CD14-positive monocyte (primary cell): ENCODE measurements at regions not wholly inside any gene's neighbourhood (a gene's known extent, or its start where the extent isn't known, plus 50 kb on each side); places are given as distances from the start of the nearest gene placed in this dataset.

ENCODE experiments used
- DNase-seq, 3 donors: peaks; one replicate each; pipeline ENCODE4 v3.0.0-alpha.2; 2011 to 2022
- H2AFZ ChIP-seq: 2 replicates; pipeline ENCODE4 v1.6.0; 2012; ENCODE audit warnings: mild to moderate bottlenecking, low read depth, low read length, inconsistent platforms; ENCODE audit not compliant: insufficient read depth, poor library complexity, severe bottlenecking
- H3K27ac ChIP-seq, 2 donors: 1 replicate in 1 of 2; 2 replicates in 1 of 2; pipeline ENCODE4 v1.5.1; 2012 to 2013; ENCODE audit warnings: low read length in 2 of 2, control low read depth in 1 of 2, inconsistent platforms in 1 of 2, low read depth in 1 of 2, mild to moderate bottlenecking in 1 of 2
- H3K27me3 ChIP-seq, 2 donors: one replicate each; pipeline versions ENCODE4 v1.6.0 to v1.6.1; 2011 to 2013; ENCODE audit warnings: low read length in 2 of 2; ENCODE audit not compliant: control insufficient read depth in 2 of 2, insufficient read depth in 2 of 2
- H3K36me3 ChIP-seq, 2 donors: replicated peaks in 1 of 2; 1 replicate in 1 of 2; 2 replicates in 1 of 2; pipeline versions ENCODE4 v1.5.1 to v1.6.1; 2012 to 2013; ENCODE audit warnings: low read length in 2 of 2, control low read depth in 1 of 2, inconsistent platforms in 1 of 2, mild to moderate bottlenecking in 1 of 2; ENCODE audit not compliant: insufficient read depth in 2 of 2, control insufficient read depth in 1 of 2
- H3K4me1 ChIP-seq, 2 donors: 1 replicate in 1 of 2; 2 replicates in 1 of 2; pipeline versions ENCODE4 v1.5.1 to v1.6.1; 2012 to 2013; ENCODE audit warnings: low read length in 2 of 2, control low read depth in 1 of 2, inconsistent platforms in 1 of 2, mild to moderate bottlenecking in 1 of 2, moderate library complexity in 1 of 2; ENCODE audit not compliant: insufficient read depth in 2 of 2, control insufficient read depth in 1 of 2
- H3K4me2 ChIP-seq: replicated peaks from 2 replicates; pipeline ENCODE3; 2012; ENCODE audit warnings: low read length, moderate library complexity, mild to moderate bottlenecking; ENCODE audit not compliant: poor library complexity, severe bottlenecking; ENCODE audit errors: extremely low read depth
- H3K4me3 ChIP-seq, 3 experiments: fragments of 200-600 bp in 1 of 3; sonication (generic) in 1 of 3; replicated peaks in 1 of 3; 1 replicate in 2 of 3; 2 replicates in 1 of 3; pipeline ENCODE4 v1.5.1; 2011 to 2013; ENCODE audit warnings: low read length in 3 of 3, mild to moderate bottlenecking in 3 of 3, control low read depth in 2 of 3, low read depth in 2 of 3, inconsistent platforms in 1 of 3, moderate library complexity in 1 of 3
- H3K79me2 ChIP-seq: 2 replicates; pipeline ENCODE4 v1.6.0; 2012; ENCODE audit warnings: mild to moderate bottlenecking, control low read depth, inconsistent platforms, low read length, moderate library complexity; ENCODE audit not compliant: insufficient read depth
- H3K9ac ChIP-seq: 2 replicates; pipeline ENCODE4 v1.6.0; 2017; ENCODE audit warnings: low read length, mild to moderate bottlenecking; ENCODE audit not compliant: insufficient read depth, poor library complexity, severe bottlenecking
- H3K9me3 ChIP-seq, 2 donors: replicated peaks in 1 of 2; 1 replicate in 1 of 2; 2 replicates in 1 of 2; pipeline versions ENCODE4 v1.5.1 to v1.6.1; 2012 to 2013; ENCODE audit warnings: low read length in 2 of 2, control low read depth in 1 of 2; ENCODE audit not compliant: control insufficient read depth in 1 of 2, insufficient read depth in 1 of 2
- H4K20me1 ChIP-seq: 2 replicates; pipeline ENCODE4 v1.6.0; 2012; ENCODE audit warnings: mild to moderate bottlenecking, low read length, control low read depth, moderate library complexity; ENCODE audit not compliant: insufficient read depth
- H3K27ac Mint-ChIP-seq, 7 donors: one replicate each; pipeline ENCODE4 v1.8.0; 2020; ENCODE audit warnings: mild to moderate bottlenecking in 7 of 7, mixed read lengths in 7 of 7, moderate library complexity in 6 of 7, inconsistent platforms in 2 of 7
- H3K27me3 Mint-ChIP-seq, 3 donors: one replicate each; pipeline ENCODE4 v1.8.0; 2021 to 2022; ENCODE audit warnings: low read depth in 3 of 3, mild to moderate bottlenecking in 3 of 3, mixed read lengths in 3 of 3, moderate library complexity in 3 of 3, inconsistent platforms in 1 of 3
- H3K36me3 Mint-ChIP-seq, 2 donors: one replicate each; pipeline ENCODE4 v1.8.0; 2020; ENCODE audit warnings: mixed read lengths in 2 of 2, inconsistent platforms in 1 of 2, mild to moderate bottlenecking in 1 of 2
- H3K4me1 Mint-ChIP-seq: one replicate; pipeline ENCODE4 v1.8.0; 2020; ENCODE audit warnings: mild to moderate bottlenecking, mixed read lengths
- H3K4me3 Mint-ChIP-seq, 2 donors: one replicate each; pipeline ENCODE4 v1.8.0; 2020; ENCODE audit warnings: mild to moderate bottlenecking in 2 of 2, mixed read lengths in 2 of 2, moderate library complexity in 1 of 2
- H3K9me3 Mint-ChIP-seq, 7 donors: one replicate each; pipeline ENCODE4 v1.8.0; 2020 to 2022; ENCODE audit warnings: mixed read lengths in 7 of 7, mild to moderate bottlenecking in 6 of 7, moderate library complexity in 6 of 7, inconsistent platforms in 2 of 7
- CTCF ChIP-seq: fragments of 200-600 bp; IDR thresholded peaks from one replicate; pipeline ENCODE4 v1.8.0; 2022; ENCODE audit warnings: antibody characterized with exemption, mild to moderate bottlenecking
- WGBS: methylation state at CpG from one replicate; pipeline ENCODE4 v1.1.5; 2013; ENCODE audit warnings: missing lambda C conversion rate; ENCODE audit not compliant: insufficient coverage; 5-methylcytosine and 5-hydroxymethylcytosine counted together
- intact Hi-C, 2 donors: fragments of 100-400 bp; cut with micrococcal nuclease; formaldehyde crosslinking; loops; one replicate each; pipeline versions ENCODE4 v1.15.0 to v1.15.1; 2023

GRCh38 chr10:78899996-78900714, 168.6 kb upstream of the ZMIZ1 start:
- H3K4me3 ChIP-seq: no peak overlapping the region
- H3K79me2 ChIP-seq: no peaks in the 10 kb centered on the region
- H3K9ac ChIP-seq: no peak overlapping the region
- H4K20me1 ChIP-seq: no peaks in the 10 kb centered on the region
- peaks cover 5 to 6% of the 10 kb centered on the region in 2 donors for H3K9me3 ChIP-seq
- WGBS: 92% methylated on average over 7 of the region's 11 CpGs
- H2AFZ ChIP-seq: no peak overlapping the region
- Mint-ChIP-seq H3K36me3 (no peaks in the 10 kb centered on the region), H3K4me1 (no peaks in the 10 kb centered on the region), H3K27me3 (peaks cover 0 to 4% (median 3%) of the 10 kb centered on the region in 3 donors), H3K4me3 (no peak overlapping the region), H3K9me3 (peaks cover 0 to 11% (median 7%) of the 10 kb centered on the region in 7 donors), H3K27ac (no peak overlapping the region)
- H3K27me3 ChIP-seq: no peaks in the 10 kb centered on the region
- no peaks in the 10 kb centered on the region for H3K4me1 ChIP-seq
- H3K4me2 ChIP-seq: no peak overlapping the region
- H3K36me3 ChIP-seq: no peaks in the 10 kb centered on the region
- no peak for TF ChIP-seq CTCF
- intact Hi-C loops: no loop called here
- no peak for DNase-seq
- no peak overlapping the region for H3K27ac ChIP-seq

GRCh38 chr10:78900715-78901430, 167.9 kb upstream of the ZMIZ1 start:
- peaks cover 0 to 11% (median 7%) of the 10 kb centered on the region in 7 donors for H3K9me3 Mint-ChIP-seq
- no peaks in the 10 kb centered on the region for H3K4me1 Mint-ChIP-seq
- Histone ChIP-seq H3K36me3 (no peaks in the 10 kb centered on the region), H3K27me3 (no peaks in the 10 kb centered on the region), H3K9me3 (peaks cover 5 to 6% of the 10 kb centered on the region in 2 donors), H3K4me1 (no peaks in the 10 kb centered on the region), H3K4me2 (no peak overlapping the region), H3K9ac (no peak overlapping the region), H3K79me2 (no peaks in the 10 kb centered on the region), H2AFZ (no peak overlapping the region), H3K27ac (no peak overlapping the region), H3K4me3 (no peak overlapping the region), H4K20me1 (no peaks in the 10 kb centered on the region)
- intact Hi-C loops: no loop called here
- no peak overlapping the region for H3K27ac Mint-ChIP-seq
- no peak for DNase-seq
- no peak overlapping the region for H3K4me3 Mint-ChIP-seq
- peaks cover 0 to 3% (median 0%) of the 10 kb centered on the region in 3 donors for H3K27me3 Mint-ChIP-seq
- no peak for TF ChIP-seq CTCF
- no peaks in the 10 kb centered on the region for H3K36me3 Mint-ChIP-seq
- WGBS: 98% methylated on average over 4 of the region's 5 CpGs
